ENCODE measurements at regions not wholly inside any gene's neighbourhood (a gene's known extent, or its start where the extent isn't known, plus 50 kb on each side); places are given as distances from the start of the nearest gene placed in this dataset.

- no peak for DNase-seq
Observed at GRCh38 chr6:22221630-22222029, 75.2 kb downstream of the PRL start.

DNA sequence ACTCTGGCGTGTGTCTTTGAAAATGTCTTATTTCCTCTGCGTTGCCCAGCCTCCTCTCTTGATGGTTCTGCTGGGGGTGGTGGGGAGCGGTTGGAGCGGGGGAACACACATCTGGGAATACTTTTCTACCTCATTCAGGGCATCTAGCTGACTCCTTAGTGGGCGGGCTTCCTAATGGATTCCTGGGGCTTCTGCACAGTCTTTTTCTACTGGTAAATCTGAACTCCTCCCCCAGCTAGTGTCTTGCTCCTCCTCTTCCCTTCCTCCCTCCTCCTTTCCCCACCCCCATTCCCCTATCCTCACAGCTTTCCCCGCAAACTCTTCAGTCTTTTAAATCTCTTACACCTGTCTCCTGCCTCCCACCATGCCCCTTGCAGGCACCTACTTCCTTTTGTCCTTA, 74.4 kb downstream of the PRL start:
- DNase-seq = no peak

GRCh38 chr6:22227824-22228610, 68.8 kb downstream of the PRL start:
- DNase-seq = no peak

- no peak for DNase-seq
Observed at GRCh38 chr6:22231050-22231449, 65.8 kb downstream of the PRL start.

DNA sequence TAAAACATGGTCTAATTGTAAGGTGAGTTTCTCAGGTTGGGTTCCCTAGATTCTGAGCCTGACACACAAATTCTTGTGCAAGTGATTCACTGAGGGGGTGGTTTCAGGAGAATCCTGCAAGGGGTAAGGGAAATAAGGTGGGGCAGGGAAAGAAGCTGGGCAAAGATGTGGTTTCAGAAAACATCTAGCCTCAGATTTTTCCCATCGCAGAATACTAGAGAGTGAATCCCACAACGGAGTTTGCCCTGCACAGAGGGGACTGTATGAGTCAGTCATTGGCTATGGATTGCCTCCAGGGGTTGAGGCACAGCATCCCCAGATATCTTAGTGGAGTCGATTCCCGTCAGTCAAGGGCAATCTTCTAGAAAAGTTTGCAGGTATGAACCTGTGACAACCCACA, 65.2 kb downstream of the PRL start:
- DNase-seq = no peak

GRCh38 chr6:22236626-22237414, 60.0 kb downstream of the PRL start:
- DNase-seq = no peak
